ENCODE measurements at regions not wholly inside any gene's neighbourhood (a gene's known extent, or its start where the extent isn't known, plus 50 kb on each side); places are given as distances from the start of the nearest gene placed in this dataset.
"Not testable (repeated sequence)": the region's sequence is repeated elsewhere in the genome, so short reads cannot be mapped to it uniquely, and the experiment has no call there.

GRCh38 chr5:36535859-36536615 is 70.4 kb upstream of the SLC1A3 start:
- intact Hi-C loops (cut with DNase I) = no loop called here
- no peak for TF ChIP-seq POLR2A (IDR thresholded peaks at IDR 0.05)
- TF ChIP-seq, protein P1, sequence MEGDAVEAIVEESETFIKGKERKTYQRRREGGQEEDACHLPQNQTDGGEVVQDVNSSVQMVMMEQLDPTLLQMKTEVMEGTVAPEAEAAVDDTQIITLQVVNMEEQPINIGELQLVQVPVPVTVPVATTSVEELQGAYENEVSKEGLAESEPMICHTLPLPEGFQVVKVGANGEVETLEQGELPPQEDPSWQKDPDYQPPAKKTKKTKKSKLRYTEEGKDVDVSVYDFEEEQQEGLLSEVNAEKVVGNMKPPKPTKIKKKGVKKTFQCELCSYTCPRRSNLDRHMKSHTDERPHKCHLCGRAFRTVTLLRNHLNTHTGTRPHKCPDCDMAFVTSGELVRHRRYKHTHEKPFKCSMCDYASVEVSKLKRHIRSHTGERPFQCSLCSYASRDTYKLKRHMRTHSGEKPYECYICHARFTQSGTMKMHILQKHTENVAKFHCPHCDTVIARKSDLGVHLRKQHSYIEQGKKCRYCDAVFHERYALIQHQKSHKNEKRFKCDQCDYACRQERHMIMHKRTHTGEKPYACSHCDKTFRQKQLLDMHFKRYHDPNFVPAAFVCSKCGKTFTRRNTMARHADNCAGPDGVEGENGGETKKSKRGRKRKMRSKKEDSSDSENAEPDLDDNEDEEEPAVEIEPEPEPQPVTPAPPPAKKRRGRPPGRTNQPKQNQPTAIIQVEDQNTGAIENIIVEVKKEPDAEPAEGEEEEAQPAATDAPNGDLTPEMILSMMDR (IDR thresholded peaks at IDR 0.05) = no peak
- TF ChIP-seq EP300 (IDR thresholded peaks at IDR 0.05) = no peak
- Histone ChIP-seq H3K27ac (no peak overlapping the region), H3K27me3 (no peaks in the 10 kb centered on the region), H3K4me1 (ENCODE audit: insufficient read depth) (no peaks in the 10 kb centered on the region), H3K36me3 (no peaks in the 10 kb centered on the region), H3K9me3 (no peaks in the 10 kb centered on the region), H3K4me3 (no peak overlapping the region)
- WGBS, 3 donors = 66 to 73% (median 68%) methylated on average over 4 of the region's 4 CpGs
- no peak for DNase-seq

DNA sequence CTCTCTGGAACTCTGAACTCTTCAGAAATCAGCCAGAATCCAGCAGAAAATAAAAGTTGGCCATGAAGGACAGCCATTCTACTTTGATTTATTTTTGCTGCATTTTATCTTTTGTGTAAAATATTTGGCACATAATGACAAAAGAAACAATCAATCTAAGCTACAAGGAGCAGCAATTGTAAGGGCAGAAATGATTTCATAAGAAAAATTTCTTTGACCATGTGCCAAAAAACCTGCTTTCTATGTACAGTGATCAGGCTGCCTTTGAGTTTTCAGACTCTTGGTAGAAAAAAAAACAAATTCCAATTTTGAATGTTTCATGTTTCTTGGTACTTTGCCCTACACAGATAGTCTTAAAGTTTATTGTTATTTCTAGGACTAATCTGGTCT is 69.8 kb upstream of the SLC1A3 start:
- intact Hi-C loops (cut with DNase I) = no loop called here
- no peaks in the 10 kb centered on the region for H3K36me3 ChIP-seq

DNA sequence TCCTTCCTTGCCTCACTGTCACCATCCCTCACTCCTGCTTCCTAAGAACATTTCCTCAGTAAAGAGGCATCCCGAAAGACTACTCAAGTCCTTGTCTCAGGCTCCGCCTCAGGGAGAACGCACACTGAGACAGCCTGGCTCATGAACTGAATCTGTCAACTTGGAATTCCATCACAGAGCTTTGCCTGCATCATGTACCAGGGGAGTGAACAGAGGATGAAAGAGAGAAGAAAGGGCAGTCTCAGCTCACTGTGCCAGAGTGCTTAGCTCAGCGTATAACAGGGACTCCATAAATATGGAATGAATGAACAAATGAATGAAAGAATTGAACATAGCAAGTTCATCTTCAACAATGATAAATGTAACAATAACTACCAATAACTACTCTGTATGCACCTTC is 68.7 kb upstream of the SLC1A3 start:
- Histone ChIP-seq H3K4me1 (ENCODE audit: insufficient read depth) (no peaks in the 10 kb centered on the region), H3K36me3 (no peaks in the 10 kb centered on the region), H3K9me3 (no peaks in the 10 kb centered on the region), H3K27me3 (no peaks in the 10 kb centered on the region), H3K27ac (no peak overlapping the region), H3K4me3 (no peak overlapping the region)
- WGBS, 3 donors = 72 to 84% (median 81%) methylated on average over 4 of the region's 4 CpGs
- no peak for DNase-seq
- TF ChIP-seq POLR2A (IDR thresholded peaks at IDR 0.05) (no peak), EP300 (IDR thresholded peaks at IDR 0.05) (no peak)
- TF ChIP-seq, protein P1 (IDR thresholded peaks at IDR 0.05) = no peak
- intact Hi-C loops (cut with DNase I) = no loop called here

More for the DNA sequence above, 69.8 kb upstream of the SLC1A3 start:
- Histone ChIP-seq H3K27ac (no peak overlapping the region), H3K27me3 (no peaks in the 10 kb centered on the region), H3K9me3 (no peaks in the 10 kb centered on the region), H3K4me1 (ENCODE audit: insufficient read depth) (no peaks in the 10 kb centered on the region), H3K4me3 (no peak overlapping the region)
- no peak for TF ChIP-seq EP300 (IDR thresholded peaks at IDR 0.05)
- no peak for TF ChIP-seq POLR2A (IDR thresholded peaks at IDR 0.05)
- TF ChIP-seq, protein P1 (IDR thresholded peaks at IDR 0.05) = no peak
- no peak for DNase-seq

DNA sequence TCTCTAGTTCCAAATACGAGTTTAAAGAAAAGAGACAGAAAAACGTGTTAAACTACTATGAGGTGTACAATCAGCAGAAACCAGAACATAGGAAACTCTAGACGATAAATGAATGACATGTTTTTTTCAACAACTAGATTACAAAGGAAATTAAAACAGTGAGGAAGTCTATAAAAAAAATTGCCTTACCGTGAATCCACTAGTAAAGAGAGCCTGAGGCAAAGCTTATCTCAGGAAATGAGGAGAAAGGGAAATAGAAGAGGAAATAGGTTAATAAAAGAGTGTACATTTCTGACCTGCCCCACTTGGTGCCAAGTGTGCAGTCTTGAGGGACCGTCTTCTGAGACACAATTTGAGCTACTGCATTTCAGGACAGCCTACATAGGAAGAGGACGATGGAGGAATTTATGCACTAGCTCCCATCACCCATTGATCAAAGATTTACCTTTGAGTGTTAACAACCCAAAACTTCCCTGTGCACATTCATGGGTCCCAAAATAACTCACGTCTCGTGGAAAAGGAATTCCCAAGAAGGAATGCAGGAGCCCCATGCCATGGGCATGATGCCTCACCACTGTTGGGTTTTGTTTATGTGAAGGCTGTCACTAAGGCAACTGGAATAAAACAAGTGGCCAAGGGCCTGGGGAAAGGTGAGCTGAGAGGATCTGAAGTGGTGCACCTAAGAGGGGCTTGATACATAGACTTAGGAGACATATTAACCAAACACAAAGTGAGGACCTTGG is 53.6 kb upstream of the SLC1A3 start:
- Histone ChIP-seq H3K27ac (no peak overlapping the region), H3K4me1 (ENCODE audit: insufficient read depth) (no peaks in the 10 kb centered on the region), H3K27me3 (no peaks in the 10 kb centered on the region), H3K36me3 (no peaks in the 10 kb centered on the region), H3K4me3 (no peak overlapping the region), H3K9me3 (no peaks in the 10 kb centered on the region)
- intact Hi-C loops (cut with DNase I) = no loop called here
- no peak for DNase-seq
- 75 to 79% (median 79%) methylated on average over 8 of the region's 8 CpGs for WGBS, 3 donors
- TF ChIP-seq POLR2A (IDR thresholded peaks at IDR 0.05) (no peak), EP300 (IDR thresholded peaks at IDR 0.05) (no peak)
- TF ChIP-seq, protein P1 (IDR thresholded peaks at IDR 0.05) = no peak

GRCh38 chr5:36555035-36555434 is 51.4 kb upstream of the SLC1A3 start:
- 82 to 94% (median 91%) methylated on average over 1 of the region's 1 CpG for WGBS, 3 donors
- H3K27me3 ChIP-seq; H3K27ac ChIP-seq; intact Hi-C loops (cut with DNase I); DNase-seq; H3K36me3 ChIP-seq; H3K9me3 ChIP-seq; H3K4me3 ChIP-seq; H3K4me1 ChIP-seq (ENCODE audit: insufficient read depth): not testable (repeated sequence)
